GM23248 (cell line): ENCODE measurements at regions not wholly inside any gene's neighbourhood (a gene's known extent, or its start where the extent isn't known, plus 50 kb on each side); places are given as distances from the start of the nearest gene placed in this dataset.

ENCODE experiments used
- DNase-seq: peaks from one replicate; pipeline ENCODE4 v3.0.0-alpha.2; 2015
- H2AFZ ChIP-seq: fragments of 200-600 bp; sonication (generic); 2 replicates; pipeline ENCODE4 v1.6.1; 2016; ENCODE audit warnings: antibody characterized with exemption
- H3F3A ChIP-seq: fragments of 200-600 bp; sonication (generic); 2 replicates; pipeline ENCODE4 v1.6.1; 2016; ENCODE audit warnings: mild to moderate bottlenecking, antibody characterized with exemption, mixed run types; ENCODE audit not compliant: insufficient read depth
- H3K27ac ChIP-seq: fragments of 200-600 bp; sonication (generic); 2 replicates; pipeline ENCODE4 v1.5.1; 2016; ENCODE audit warnings: mild to moderate bottlenecking
- H3K27me3 ChIP-seq: fragments of 200-600 bp; sonication (generic); replicated peaks from 2 replicates; pipeline ENCODE4 v1.6.1; 2016; ENCODE audit warnings: mild to moderate bottlenecking; ENCODE audit not compliant: insufficient read depth
- H3K36me3 ChIP-seq: fragments of 200-600 bp; sonication (generic); 2 replicates; pipeline ENCODE4 v1.6.1; 2016; ENCODE audit warnings: low read depth, mild to moderate bottlenecking
- H3K4me1 ChIP-seq: fragments of 200-600 bp; sonication (generic); 2 replicates; pipeline ENCODE4 v1.6.1; 2016; ENCODE audit warnings: mild to moderate bottlenecking; ENCODE audit not compliant: insufficient read depth
- H3K4me2 ChIP-seq: fragments of 200-600 bp; sonication (generic); one replicate; pipeline ENCODE4 v1.6.1; 2016; ENCODE audit warnings: mild to moderate bottlenecking; ENCODE audit not compliant: unreplicated experiment
- H3K4me3 ChIP-seq: fragments of 200-600 bp; sonication (generic); 2 replicates; pipeline ENCODE4 v1.5.1; 2016; ENCODE audit warnings: mild to moderate bottlenecking
- H3K79me2 ChIP-seq: fragments of 200-600 bp; sonication (generic); 2 replicates; pipeline ENCODE4 v1.6.1; 2016; ENCODE audit warnings: mild to moderate bottlenecking; ENCODE audit not compliant: insufficient read depth
- H3K9ac ChIP-seq: fragments of 200-600 bp; sonication (generic); 2 replicates; pipeline ENCODE4 v1.6.1; 2016; ENCODE audit warnings: mild to moderate bottlenecking
- H3K9me2 ChIP-seq: fragments of 200-600 bp; sonication (generic); 2 replicates; pipeline ENCODE4 v1.6.1; 2016; ENCODE audit warnings: mixed run types, mild to moderate bottlenecking, moderate library complexity; ENCODE audit not compliant: insufficient read depth
- H3K9me3 ChIP-seq: fragments of 200-600 bp; sonication (generic); one replicate; pipeline ENCODE4 v1.6.1; 2017; ENCODE audit warnings: low read depth
- H4K20me1 ChIP-seq: fragments of 200-600 bp; sonication (generic); 2 replicates; pipeline ENCODE4 v1.6.0; 2016; ENCODE audit not compliant: insufficient read depth
- EZH2 ChIP-seq: fragments of 200-600 bp; sonication (generic); IDR thresholded peaks from 2 replicates; pipeline ENCODE4 v1.6.1; 2018; ENCODE audit warnings: antibody characterized with exemption, mild to moderate bottlenecking; ENCODE audit not compliant: insufficient read depth, poor library complexity, severe bottlenecking
- EZH2phosphoT487 ChIP-seq: fragments of 200-600 bp; sonication (generic); IDR thresholded peaks from 2 replicates; pipeline ENCODE4 v1.6.1; 2018; ENCODE audit warnings: antibody characterized with exemption, moderate library complexity, mild to moderate bottlenecking, low read depth; ENCODE audit not compliant: insufficient read depth
- WGBS, 2 experiments: methylation state at CpG; one replicate each; pipeline ENCODE4 v1.1.6; 2015 to 2017; ENCODE audit warnings: low lambda C conversion rate in 2 of 2, low coverage in 1 of 2; ENCODE audit errors: missing lambda C conversion rate in 2 of 2; 5-methylcytosine and 5-hydroxymethylcytosine counted together
- in situ Hi-C: fragments of 300-500 bp; cut with MboI; formaldehyde crosslinking; loops from 2 replicates; pipeline ENCODE4 v1.15.0; 2020

GRCh38 chr4:119738901-119739300, 110.3 kb upstream of the PDE5A start:
- H3K79me2 ChIP-seq = no peaks in the 10 kb centered on the region
- H3K9me2 ChIP-seq = no peaks in the 10 kb centered on the region
- no peak overlapping the region for H3K27ac ChIP-seq
- peaks cover 28% of the 10 kb centered on the region for H3F3A ChIP-seq
- H3K4me3 ChIP-seq = no peak overlapping the region
- H3K27me3 ChIP-seq = no peaks in the 10 kb centered on the region
- TF ChIP-seq EZH2phosphoT487 = no peak
- no peak for TF ChIP-seq EZH2
- H3K9me3 ChIP-seq = no peaks in the 10 kb centered on the region
- DNase-seq = no peak
- H3K4me1 ChIP-seq = peaks cover 37% of the 10 kb centered on the region
- H3K9ac ChIP-seq = no peak overlapping the region
- in situ Hi-C loops = no loop called here
- WGBS, 2 experiments = 71 to 91% methylated on average over 2 of the region's 2 CpGs
- H2AFZ ChIP-seq = no peak overlapping the region
- H4K20me1 ChIP-seq = no peaks in the 10 kb centered on the region
- no peaks in the 10 kb centered on the region for H3K36me3 ChIP-seq
- H3K4me2 ChIP-seq = no peak overlapping the region

GRCh38 chr4:119736559-119736958, 108.0 kb upstream of the PDE5A start:
- Histone ChIP-seq H3K9ac (no peak overlapping the region), H3K27ac (no peak overlapping the region), H3K27me3 (no peaks in the 10 kb centered on the region), H3K4me1 (peaks cover 54% of the 10 kb centered on the region), H3K4me3 (no peak overlapping the region), H2AFZ (0 out of 2 replicates have a peak overlapping the region, but pooled peaks have one; percentile 2), H3K4me2 (no peak overlapping the region), H3K79me2 (no peaks in the 10 kb centered on the region), H3K9me3 (no peaks in the 10 kb centered on the region), H3K36me3 (no peaks in the 10 kb centered on the region), H4K20me1 (no peaks in the 10 kb centered on the region), H3F3A (peaks cover 29% of the 10 kb centered on the region), H3K9me2 (no peaks in the 10 kb centered on the region)
- no peak for TF ChIP-seq EZH2phosphoT487
- TF ChIP-seq EZH2 = no peak
- WGBS, 2 experiments = 33 to 39% methylated on average over 2 of the region's 2 CpGs
- in situ Hi-C loops = no loop called here
- DNase-seq = peak; percentile 52

GRCh38 chr4:119735165-119735651, 106.6 kb upstream of the PDE5A start:
- TF ChIP-seq EZH2phosphoT487 (0 out of 2 replicates have a peak, but pooled peaks have one; percentile 52), EZH2 (no peak)
- Histone ChIP-seq H3F3A (peaks cover 42% of the 10 kb centered on the region), H3K27me3 (no peaks in the 10 kb centered on the region), H3K4me2 (peak overlapping the region; percentile 63), H3K36me3 (no peaks in the 10 kb centered on the region), H3K9me2 (no peaks in the 10 kb centered on the region), H3K27ac (peak overlapping the region; percentile 69), H4K20me1 (no peaks in the 10 kb centered on the region), H3K4me1 (peaks cover 67% of the 10 kb centered on the region), H3K4me3 (no peak overlapping the region), H3K79me2 (no peaks in the 10 kb centered on the region), H3K9me3 (no peaks in the 10 kb centered on the region), H3K9ac (peak overlapping the region; percentile 38), H2AFZ (0 out of 2 replicates have a peak overlapping the region, but pooled peaks have one; percentile 4)
- in situ Hi-C loops = no loop called here
- peak; percentile 86 for DNase-seq
- WGBS, 2 experiments = 44 to 54% methylated on average over 1 of the region's 1 CpG

GRCh38 chr4:119733431-119733830, 104.8 kb upstream of the PDE5A start:
- WGBS, 2 experiments = 74 to 82% methylated on average over 1 of the region's 1 CpG
- no peak for DNase-seq
- H3K4me2 ChIP-seq = no peak overlapping the region

GRCh38 chr4:119731778-119732177, 103.2 kb upstream of the PDE5A start:
- peaks cover 83% of the 10 kb centered on the region for H3K4me1 ChIP-seq
- no peaks in the 10 kb centered on the region for H3K79me2 ChIP-seq
- 66 to 70% methylated on average over 5 of the region's 5 CpGs for WGBS, 2 experiments
- H4K20me1 ChIP-seq = no peaks in the 10 kb centered on the region
- H3K9me3 ChIP-seq = no peaks in the 10 kb centered on the region
- no peak overlapping the region for H3K4me2 ChIP-seq
- in situ Hi-C loops = no loop called here
- no peaks in the 10 kb centered on the region for H3K9me2 ChIP-seq
- no peaks in the 10 kb centered on the region for H3K36me3 ChIP-seq
- DNase-seq = no peak
- H3F3A ChIP-seq = peaks cover 59% of the 10 kb centered on the region
- TF ChIP-seq EZH2 (no peak), EZH2phosphoT487 (no peak)
- H3K9ac ChIP-seq = no peak overlapping the region
- H3K4me3 ChIP-seq = no peak overlapping the region
- H2AFZ ChIP-seq = no peak overlapping the region
- H3K27ac ChIP-seq = no peak overlapping the region
- H3K27me3 ChIP-seq = no peaks in the 10 kb centered on the region

More at GRCh38 chr4:119733431-119733830, 104.8 kb upstream of the PDE5A start:
- Histone ChIP-seq H3K9me2 (no peaks in the 10 kb centered on the region), H3K27me3 (no peaks in the 10 kb centered on the region), H3K27ac (no peak overlapping the region), H3K4me1 (peaks cover 81% of the 10 kb centered on the region), H3K4me3 (no peak overlapping the region), H2AFZ (no peak overlapping the region), H3K36me3 (no peaks in the 10 kb centered on the region), H3F3A (peaks cover 55% of the 10 kb centered on the region), H3K9ac (no peak overlapping the region), H3K79me2 (no peaks in the 10 kb centered on the region), H4K20me1 (no peaks in the 10 kb centered on the region), H3K9me3 (no peaks in the 10 kb centered on the region)
- TF ChIP-seq EZH2phosphoT487 (no peak), EZH2 (no peak)
- in situ Hi-C loops = no loop called here
